ENCODE measurements at regions not wholly inside any gene's neighbourhood (a gene's known extent, or its start where the extent isn't known, plus 50 kb on each side); places are given as distances from the start of the nearest gene placed in this dataset.

- H3K27me3 Mint-ChIP-seq (ENCODE audit: low read depth) = no peaks in the 10 kb centered on the region
- Histone ChIP-seq H2AFZ (ENCODE audit: low read length) (no peak overlapping the region), H3K9ac (ENCODE audit: extremely low read depth, insufficient read length, low read length) (no peak overlapping the region)
Measured at GRCh38 chr12:59085690-59086089, 165.4 kb upstream of the LRIG3 start.

More at GRCh38 chr12:59085690-59086089, 165.4 kb upstream of the LRIG3 start:
- Histone ChIP-seq H3K9me3 (ENCODE audit: control insufficient read depth, low read depth, low read length) (no peaks in the 10 kb centered on the region), H3K79me1 (ENCODE audit: insufficient read depth, low read depth, low read length, poor library complexity, severe bottlenecking) (no peaks in the 10 kb centered on the region), H3K27ac (ENCODE audit: insufficient read length, low read depth, low read length) (no peak overlapping the region), H2BK15ac (ENCODE audit: low read depth, low read length) (no peak overlapping the region), H3K23me2 (ENCODE audit: insufficient read length, low read depth, low read length, poor library complexity, severe bottlenecking) (no peaks in the 10 kb centered on the region), H4K20me1 (ENCODE audit: control insufficient read depth, insufficient read depth, insufficient read length) (no peaks in the 10 kb centered on the region), H3K4ac (ENCODE audit: low read depth, low read length) (no peak overlapping the region), H3K27me3 (ENCODE audit: insufficient read depth, low read length) (no peaks in the 10 kb centered on the region), H3K4me2 (ENCODE audit: insufficient read depth, insufficient read length, low read length) (no peak overlapping the region), H2BK12ac (ENCODE audit: insufficient read length, low read depth, low read length) (no peak overlapping the region), H3K4me1 (ENCODE audit: insufficient read depth, low read length) (no peaks in the 10 kb centered on the region; the same call in 1 of the 2 replicates), H2BK120ac (ENCODE audit: low read depth, low read length, poor library complexity, severe bottlenecking) (no peak overlapping the region), H4K91ac (ENCODE audit: insufficient read length, low read depth, low read length) (no peak overlapping the region), H3T11ph (ENCODE audit: low read length) (no peak overlapping the region), H3K14ac (ENCODE audit: insufficient read depth, low read length) (no peak overlapping the region), H2BK5ac (ENCODE audit: insufficient read length, low read length) (no peak overlapping the region), H3K79me2 (ENCODE audit: insufficient read depth, low read length) (no peaks in the 10 kb centered on the region), H4K8ac (replicated peaks; ENCODE audit: insufficient read length, low read depth, low read length) (no peak overlapping the region), H3K56ac (ENCODE audit: insufficient read length, low read depth, low read length) (no peak overlapping the region), H3K23ac (ENCODE audit: insufficient read length, low read depth, low read length) (no peak overlapping the region), H2AK5ac (ENCODE audit: insufficient read length, low read length) (no peak overlapping the region), H2BK20ac (ENCODE audit: low read depth, low read length, poor library complexity, severe bottlenecking) (no peak overlapping the region), H3K18ac (ENCODE audit: insufficient read length, low read depth, low read length) (no peak overlapping the region), H4K5ac (ENCODE audit: insufficient read length, low read depth, low read length) (no peak overlapping the region)
- no peak for DNase-seq
- Mint-ChIP-seq H3K4me1 (peaks cover 16 to 30% of the 10 kb centered on the region in 2 experiments), H3K27ac (no peak overlapping the region), H3K9me3 (no peaks in the 10 kb centered on the region), H3K4me3 (no peak overlapping the region), H3K36me3 (ENCODE audit: insufficient read depth in 1 of 3, low read depth in 3 of 3) (no peaks in the 10 kb centered on the region)
- TF ChIP-seq CTCF (conservative IDR thresholded peaks at IDR 0.05) = no peak
- WGBS (ENCODE audit: extremely low coverage, insufficient read length, low lambda C conversion rate) = no CpG with 5 or more reads among the region's 3 CpGs
